B cell (primary cell): ENCODE measurements at regions not wholly inside any gene's neighbourhood (a gene's known extent, or its start where the extent isn't known, plus 50 kb on each side); places are given as distances from the start of the nearest gene placed in this dataset.

Source experiments
- ATAC-seq: fragments of 200-7000 bp; cut with Tn5 transposase; one replicate; pipeline ENCODE4 v1.10.0; 2021; ENCODE audit warnings: low read depth, mild to moderate bottlenecking, moderate number of reproducible peaks, moderate library complexity
- CTCF ChIA-PET: fragments of 350-600 bp; sonication (Branson Sonifier 250); formaldehyde crosslinking; loops from one replicate; lab custom pipeline; 2021; ENCODE audit warnings: antibody characterized with exemption, inconsistent platforms; lab: Charles Lee
- POLR2A ChIA-PET: fragments of 350-600 bp; sonication (Branson Sonifier 250); formaldehyde crosslinking; loops from one replicate; lab custom pipeline; 2021; ENCODE audit warnings: antibody characterized with exemption; lab: Charles Lee
- DNase-seq: peaks from one replicate; pipeline ENCODE4 v3.0.0; 2013
- H2AFZ ChIP-seq: 2 replicates; pipeline ENCODE4 v1.6.1; 2012; ENCODE audit warnings: mild to moderate bottlenecking, low read depth, low read length; ENCODE audit not compliant: insufficient read depth, poor library complexity, severe bottlenecking
- H3K27ac ChIP-seq, 2 donors: 1 replicate in 1 of 2; 2 replicates in 1 of 2; pipeline ENCODE4 v1.5.1; 2012 to 2013; ENCODE audit warnings: low read length in 2 of 2, mild to moderate bottlenecking in 2 of 2, moderate library complexity in 1 of 2
- H3K27me3 ChIP-seq, 4 experiments: fragments of 200-600 bp in 1 of 4; sonication (generic) in 1 of 4; replicated peaks in 1 of 4; 1 replicate in 2 of 4; 2 replicates in 2 of 4; pipeline versions ENCODE4 v1.6.1 to v1.7.0; 2013 to 2016; ENCODE audit warnings: low read length in 3 of 4, mild to moderate bottlenecking in 2 of 4, mixed read lengths in 1 of 4, moderate library complexity in 1 of 4; ENCODE audit not compliant: insufficient read depth in 4 of 4, control insufficient read depth in 3 of 4; ENCODE audit errors: control extremely low read depth in 1 of 4
- H3K36me3 ChIP-seq, 2 experiments: replicated peaks in 1 of 2; 1 replicate in 1 of 2; 2 replicates in 1 of 2; pipeline versions ENCODE4 v1.6.1 to v1.7.1; 2013; ENCODE audit warnings: low read length in 1 of 2; ENCODE audit not compliant: insufficient read depth in 2 of 2, control insufficient read depth in 1 of 2; ENCODE audit errors: control extremely low read depth in 1 of 2, extremely low read depth in 1 of 2
- H3K4me1 ChIP-seq, 2 donors: fragments of 200-600 bp in 1 of 2; sonication (generic) in 1 of 2; 1 replicate in 1 of 2; 2 replicates in 1 of 2; pipeline versions ENCODE4 v1.5.1 to v1.6.1; 2013 to 2017; ENCODE audit warnings: low read length in 2 of 2; ENCODE audit not compliant: control insufficient read depth in 2 of 2, insufficient read depth in 2 of 2
- H3K4me2 ChIP-seq: replicated peaks from 2 replicates; pipeline ENCODE3; 2012; ENCODE audit warnings: mild to moderate bottlenecking, low read depth, low read length; ENCODE audit not compliant: poor library complexity, severe bottlenecking
- H3K4me3 ChIP-seq, 5 experiments: fragments of 200-600 bp in 1 of 5; sonication (generic) in 1 of 5; 1 replicate in 3 of 5; 2 replicates in 2 of 5; pipeline versions ENCODE4 v1.5.1 to v1.7.0; 2011 to 2016; ENCODE audit warnings: low read length in 4 of 5, mild to moderate bottlenecking in 4 of 5, low read depth in 2 of 5, control low read depth in 1 of 5, moderate library complexity in 1 of 5; ENCODE audit not compliant: insufficient read depth in 1 of 5; ENCODE audit errors: control extremely low read depth in 1 of 5, extremely low read depth in 1 of 5
- H3K79me2 ChIP-seq: fragments of 200-600 bp; sonication (generic); one replicate; pipeline ENCODE4 v1.6.0; 2016; ENCODE audit warnings: low read length; ENCODE audit not compliant: control insufficient read depth, insufficient read depth
- H3K9ac ChIP-seq: fragments of 200-600 bp; sonication (generic); 2 replicates; pipeline ENCODE4 v1.6.1; 2017; ENCODE audit warnings: mild to moderate bottlenecking, low read length, moderate library complexity
- H3K9me3 ChIP-seq, 3 donors: one replicate each; pipeline versions ENCODE4 v1.6.1 to v1.7.1; 2013; ENCODE audit warnings: low read length in 2 of 3; ENCODE audit not compliant: control insufficient read depth in 2 of 3, insufficient read depth in 1 of 3; ENCODE audit errors: control extremely low read depth in 1 of 3
- H4K20me1 ChIP-seq: 2 replicates; pipeline ENCODE4 v1.6.0; 2012; ENCODE audit warnings: mild to moderate bottlenecking, low read length; ENCODE audit not compliant: insufficient read depth, control insufficient read depth, poor library complexity, severe bottlenecking
- H3K27ac Mint-ChIP-seq: one replicate; pipeline ENCODE4 v1.8.0; 2021; ENCODE audit warnings: mixed read lengths
- H3K27me3 Mint-ChIP-seq: one replicate; pipeline ENCODE4 v1.8.0; 2021; ENCODE audit warnings: mixed read lengths
- H3K4me1 Mint-ChIP-seq: one replicate; pipeline ENCODE4 v1.8.0; 2021; ENCODE audit warnings: mixed read lengths
- H3K4me3 Mint-ChIP-seq: one replicate; pipeline ENCODE4 v1.8.0; 2021; ENCODE audit warnings: mixed read lengths
- H3K9me3 Mint-ChIP-seq: one replicate; pipeline ENCODE4 v1.8.0; 2022; ENCODE audit warnings: mixed read lengths; ENCODE audit not compliant: insufficient read depth
- CTCF ChIP-seq: fragments of 200-600 bp; IDR thresholded peaks from one replicate; pipeline ENCODE4 v1.8.0; 2022; ENCODE audit warnings: antibody characterized with exemption, mild to moderate bottlenecking
- EZH2 ChIP-seq: IDR thresholded peaks from 2 replicates; pipeline ENCODE4 v1.6.1; 2012; ENCODE audit warnings: borderline replicate concordance, low read depth, mild to moderate bottlenecking, moderate library complexity, low read length; ENCODE audit not compliant: insufficient read depth, poor library complexity, severe bottlenecking
- WGBS: methylation state at CpG from one replicate; pipeline ENCODE4 v1.1.5; 2013; ENCODE audit warnings: missing lambda C conversion rate; ENCODE audit not compliant: insufficient coverage; 5-methylcytosine and 5-hydroxymethylcytosine counted together
- intact Hi-C: fragments of 100-400 bp; cut with micrococcal nuclease; formaldehyde crosslinking; loops from one replicate; pipeline ENCODE4 v1.10.0; 2022

- peak overlapping the region; percentile 17 for H3K4me3 Mint-ChIP-seq
- peaks cover 0 to 44% (median 12%) of the 10 kb centered on the region in 4 experiments for H3K27me3 ChIP-seq
- H3K4me2 ChIP-seq: peak overlapping the region; percentile 17
Measured at GRCh38 chr1:9180111-9180819, 51.4 kb upstream of the GPR157 start.

More at GRCh38 chr1:9180111-9180819, 51.4 kb upstream of the GPR157 start:
- intact Hi-C loops: loop anchor here (5.0 kb wide), 1 partner anchor 48 kb away; no protein-coding TSS in a partner anchor
- H3K79me2 ChIP-seq: peaks cover 3% of the 10 kb centered on the region
- H3K4me3 ChIP-seq: no peak overlapping the region
- ATAC-seq: no peak
- Mint-ChIP-seq H3K27me3 (peaks cover 30% of the 10 kb centered on the region), H3K9me3 (no peaks in the 10 kb centered on the region), H3K27ac (no peak overlapping the region), H3K4me1 (peaks cover 18% of the 10 kb centered on the region)
- no peaks in the 10 kb centered on the region for H4K20me1 ChIP-seq
- no peak overlapping the region for H2AFZ ChIP-seq
- TF ChIP-seq CTCF: no peak
- TF ChIP-seq EZH2: no peak
- peaks cover 0 to 11% (median 2%) of the 10 kb centered on the region in 3 donors for H3K9me3 ChIP-seq
- no peaks in the 10 kb centered on the region for H3K36me3 ChIP-seq
- CTCF ChIA-PET: interaction anchor here (0.6 to 3.1 kb wide), 17 partner anchors 9 to 311 kb away, joined by 3 to 15 read pairs (median 5); no protein-coding TSS in a partner anchor
- DNase-seq: no peak
- H3K4me1 ChIP-seq: peaks cover 17 to 25% of the 10 kb centered on the region in 2 donors
- H3K27ac ChIP-seq: no peak overlapping the region
- POLR2A ChIA-PET: interaction anchor here (0.9 kb wide), 1 partner anchor 51 kb away, joined by 4 read pairs; no protein-coding TSS in a partner anchor
- H3K9ac ChIP-seq: no peak overlapping the region
- 89% methylated on average over 5 of the region's 8 CpGs for WGBS
